ENCODE measurements at regions not wholly inside any gene's neighbourhood (a gene's known extent, or its start where the extent isn't known, plus 50 kb on each side); places are given as distances from the start of the nearest gene placed in this dataset.

GRCh38 chr14:66247662-66248193, 238.4 kb upstream of the CCDC196 start:
- Histone ChIP-seq H3K36me3 (ENCODE audit: control insufficient read depth, insufficient read depth, low read length) (no peaks in the 10 kb centered on the region), H3K4me3 (replicated peaks in 1 of 4; ENCODE audit: control extremely low read depth in 1 of 4, insufficient read depth in 1 of 4, low read depth in 3 of 4, low read length in 4 of 4) (no peak overlapping the region), H3K9me3 (ENCODE audit: control insufficient read depth, insufficient read depth, low read depth, low read length) (no peaks in the 10 kb centered on the region), H3K27ac (ENCODE audit: insufficient read depth, low read length) (no peak overlapping the region), H3K9ac (ENCODE audit: insufficient read depth, low read length) (no peak overlapping the region), H2AFZ (ENCODE audit: low read length) (no peak overlapping the region), H3K4me1 (ENCODE audit: control insufficient read depth, extremely low read depth, insufficient read depth, low read length) (no peaks in the 10 kb centered on the region), H3K4me2 (ENCODE audit: extremely low read depth, insufficient read depth, low read length) (no peak overlapping the region), H4K20me1 (ENCODE audit: control insufficient read depth, extremely low read depth, insufficient read depth, low read length) (no peaks in the 10 kb centered on the region), H3K79me2 (ENCODE audit: control insufficient read depth, insufficient read depth, low read length) (no peaks in the 10 kb centered on the region), H3K27me3 (ENCODE audit: control insufficient read depth, insufficient read depth, low read length) (no peaks in the 10 kb centered on the region)
- TF ChIP-seq EZH2 (IDR thresholded peaks at IDR 0.05; ENCODE audit: low read length, missing control alignments) = no peak
- no peak for TF ChIP-seq CTCF (conservative IDR thresholded peaks at IDR 0.05 in 1 of 2, IDR thresholded peaks at IDR 0.05 in 1 of 2; ENCODE audit: low read depth in 1 of 2, low read length in 2 of 2)
- no peak for DNase-seq (ENCODE audit: low read depth in 2 of 2)

DNA sequence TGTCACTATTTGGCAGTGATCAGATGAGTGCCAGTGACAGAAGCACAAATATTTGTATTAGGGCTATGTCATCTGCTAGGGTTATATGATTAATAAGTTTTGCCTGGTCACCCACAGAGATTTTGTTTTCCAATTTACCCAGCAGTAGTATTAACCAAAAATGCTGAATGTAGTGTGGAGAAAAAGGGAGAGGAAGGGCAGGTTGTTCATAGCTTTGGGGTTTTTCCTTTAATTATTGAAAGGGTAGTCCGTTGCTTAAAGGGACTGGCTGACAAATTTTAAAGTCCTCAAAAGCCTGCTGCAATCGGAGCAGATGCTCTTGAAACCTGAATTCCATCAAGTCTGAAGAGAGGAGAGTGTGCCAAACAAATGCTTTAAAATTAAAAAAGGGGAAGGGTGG, 237.9 kb upstream of the CCDC196 start:
- H3K79me2 ChIP-seq (ENCODE audit: control insufficient read depth, insufficient read depth, low read length) = no peaks in the 10 kb centered on the region
- no peaks in the 10 kb centered on the region for H3K36me3 ChIP-seq (ENCODE audit: control insufficient read depth, insufficient read depth, low read length)
- H3K4me1 ChIP-seq (ENCODE audit: control insufficient read depth, extremely low read depth, insufficient read depth, low read length) = no peaks in the 10 kb centered on the region
- no peaks in the 10 kb centered on the region for H3K27me3 ChIP-seq (ENCODE audit: control insufficient read depth, insufficient read depth, low read length)
- no peak overlapping the region for H3K4me2 ChIP-seq (ENCODE audit: extremely low read depth, insufficient read depth, low read length)
- no peak overlapping the region for H2AFZ ChIP-seq (ENCODE audit: low read length)
- TF ChIP-seq CTCF (conservative IDR thresholded peaks at IDR 0.05 in 1 of 2, IDR thresholded peaks at IDR 0.05 in 1 of 2; ENCODE audit: low read depth in 1 of 2, low read length in 2 of 2) (no peak), EZH2 (IDR thresholded peaks at IDR 0.05; ENCODE audit: low read length, missing control alignments) (no peak)
- no peak overlapping the region for H3K9ac ChIP-seq (ENCODE audit: insufficient read depth, low read length)
- H3K9me3 ChIP-seq (ENCODE audit: control insufficient read depth, insufficient read depth, low read depth, low read length) = no peaks in the 10 kb centered on the region
- no peak overlapping the region for H3K27ac ChIP-seq (ENCODE audit: insufficient read depth, low read length)
- no peak overlapping the region for H3K4me3 ChIP-seq (replicated peaks in 1 of 4; ENCODE audit: control extremely low read depth in 1 of 4, insufficient read depth in 1 of 4, low read depth in 3 of 4, low read length in 4 of 4)
- no peak for DNase-seq (ENCODE audit: low read depth in 2 of 2)
- H4K20me1 ChIP-seq (ENCODE audit: control insufficient read depth, extremely low read depth, insufficient read depth, low read length) = no peaks in the 10 kb centered on the region

DNA sequence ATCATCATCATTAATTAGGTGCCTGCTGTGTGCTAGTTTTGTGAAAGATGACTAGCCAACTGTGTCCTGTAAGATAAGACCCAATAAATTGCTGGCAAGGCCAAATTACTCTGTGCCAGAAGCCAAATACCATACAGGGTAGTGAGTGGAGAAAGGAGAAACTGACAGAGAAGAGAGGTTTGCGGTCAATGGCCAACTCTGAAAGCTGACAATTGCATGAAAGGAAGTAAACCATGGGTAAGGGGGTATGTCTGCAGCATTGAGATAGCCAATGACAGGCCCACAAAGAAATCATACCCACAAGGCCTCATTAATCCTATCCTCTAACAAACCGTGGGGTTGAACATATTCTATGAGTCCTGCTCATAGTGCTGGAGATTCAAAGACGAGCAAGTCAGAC, 236.6 kb upstream of the CCDC196 start:
- Histone ChIP-seq H4K20me1 (ENCODE audit: control insufficient read depth, extremely low read depth, insufficient read depth, low read length) (no peaks in the 10 kb centered on the region), H3K4me3 (replicated peaks in 1 of 4; ENCODE audit: control extremely low read depth in 1 of 4, insufficient read depth in 1 of 4, low read depth in 3 of 4, low read length in 4 of 4) (no peak overlapping the region), H3K9ac (ENCODE audit: insufficient read depth, low read length) (no peak overlapping the region), H3K36me3 (ENCODE audit: control insufficient read depth, insufficient read depth, low read length) (no peaks in the 10 kb centered on the region), H3K4me1 (ENCODE audit: control insufficient read depth, extremely low read depth, insufficient read depth, low read length) (no peaks in the 10 kb centered on the region), H3K9me3 (ENCODE audit: control insufficient read depth, insufficient read depth, low read depth, low read length) (no peaks in the 10 kb centered on the region), H2AFZ (ENCODE audit: low read length) (no peak overlapping the region), H3K79me2 (ENCODE audit: control insufficient read depth, insufficient read depth, low read length) (no peaks in the 10 kb centered on the region), H3K27me3 (ENCODE audit: control insufficient read depth, insufficient read depth, low read length) (no peaks in the 10 kb centered on the region), H3K4me2 (ENCODE audit: extremely low read depth, insufficient read depth, low read length) (no peak overlapping the region), H3K27ac (ENCODE audit: insufficient read depth, low read length) (no peak overlapping the region)
- TF ChIP-seq EZH2 (IDR thresholded peaks at IDR 0.05; ENCODE audit: low read length, missing control alignments) (no peak), CTCF (conservative IDR thresholded peaks at IDR 0.05 in 1 of 2, IDR thresholded peaks at IDR 0.05 in 1 of 2; ENCODE audit: low read depth in 1 of 2, low read length in 2 of 2) (no peak)
- no peak for DNase-seq (ENCODE audit: low read depth in 2 of 2)

Measured in fibroblast of lung (primary cell).